ENCODE measurements at regions not wholly inside any gene's neighbourhood (a gene's known extent, or its start where the extent isn't known, plus 50 kb on each side); places are given as distances from the start of the nearest gene placed in this dataset.

DNA sequence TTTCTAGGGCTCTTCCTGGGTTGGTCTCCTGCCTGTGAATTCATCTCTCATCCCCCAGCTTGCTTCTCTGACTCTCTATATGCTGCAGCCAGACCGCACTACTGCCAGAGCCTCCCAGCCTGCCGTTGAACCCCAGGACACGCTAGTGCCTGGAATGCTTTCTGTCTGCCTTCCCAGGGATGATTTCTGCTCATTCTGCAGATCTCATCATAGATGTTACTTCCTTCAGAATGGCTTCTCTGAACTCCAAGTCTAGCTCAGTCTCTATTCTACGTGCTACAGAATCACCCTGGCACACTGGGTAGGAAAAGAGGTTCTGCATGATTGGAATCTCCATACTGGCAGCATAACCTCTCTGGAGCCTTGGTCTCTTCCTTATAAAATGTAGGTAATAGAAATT, 94.8 kb upstream of the RAB12 start:
- TF ChIP-seq, protein P1, sequence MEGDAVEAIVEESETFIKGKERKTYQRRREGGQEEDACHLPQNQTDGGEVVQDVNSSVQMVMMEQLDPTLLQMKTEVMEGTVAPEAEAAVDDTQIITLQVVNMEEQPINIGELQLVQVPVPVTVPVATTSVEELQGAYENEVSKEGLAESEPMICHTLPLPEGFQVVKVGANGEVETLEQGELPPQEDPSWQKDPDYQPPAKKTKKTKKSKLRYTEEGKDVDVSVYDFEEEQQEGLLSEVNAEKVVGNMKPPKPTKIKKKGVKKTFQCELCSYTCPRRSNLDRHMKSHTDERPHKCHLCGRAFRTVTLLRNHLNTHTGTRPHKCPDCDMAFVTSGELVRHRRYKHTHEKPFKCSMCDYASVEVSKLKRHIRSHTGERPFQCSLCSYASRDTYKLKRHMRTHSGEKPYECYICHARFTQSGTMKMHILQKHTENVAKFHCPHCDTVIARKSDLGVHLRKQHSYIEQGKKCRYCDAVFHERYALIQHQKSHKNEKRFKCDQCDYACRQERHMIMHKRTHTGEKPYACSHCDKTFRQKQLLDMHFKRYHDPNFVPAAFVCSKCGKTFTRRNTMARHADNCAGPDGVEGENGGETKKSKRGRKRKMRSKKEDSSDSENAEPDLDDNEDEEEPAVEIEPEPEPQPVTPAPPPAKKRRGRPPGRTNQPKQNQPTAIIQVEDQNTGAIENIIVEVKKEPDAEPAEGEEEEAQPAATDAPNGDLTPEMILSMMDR (optimal IDR thresholded peaks at IDR 0.05 in 1 of 3, IDR thresholded peaks at IDR 0.05 in 1 of 3, conservative IDR thresholded peaks at IDR 0.05 in 1 of 3; ENCODE audit: extremely low read depth in 1 of 3, insufficient read depth in 2 of 3, low read length in 3 of 3): no peak
- no peak for TF ChIP-seq EZH2 (IDR thresholded peaks at IDR 0.05; ENCODE audit: low read length)

All from keratinocyte (primary cell).